DMS79 treated with DMSO at 0.1 percent for 48 hours (cell line): ENCODE measurements at regions not wholly inside any gene's neighbourhood (a gene's known extent, or its start where the extent isn't known, plus 50 kb on each side); places are given as distances from the start of the nearest gene placed in this dataset.

Experiments
- DNase-seq: peaks from one replicate; lab custom pipeline; 2025; lab: John Stamatoyannopoulos, UW

GRCh38 chr12:97093187-97093683 is 186.2 kb downstream of the NEDD1 start:
- no peak for DNase-seq

DNA sequence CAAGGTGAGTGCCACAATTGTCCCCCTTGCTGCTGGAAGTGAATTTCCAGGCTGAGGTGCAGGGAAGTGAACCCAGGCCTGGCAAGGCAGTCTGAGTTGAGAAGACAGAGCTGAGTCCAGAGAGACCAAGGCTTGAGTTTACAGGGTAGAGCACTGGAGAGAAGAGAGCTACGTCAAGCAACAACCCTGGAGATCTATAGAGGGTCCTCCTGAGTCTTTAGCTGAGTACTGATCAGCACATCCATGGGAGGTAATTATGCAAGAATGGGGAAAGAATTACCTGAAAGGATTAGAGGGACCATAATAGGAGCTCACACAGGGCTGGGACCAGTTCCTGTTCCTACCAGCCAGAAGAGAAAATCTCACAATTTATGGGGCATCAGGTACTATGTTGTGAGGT is 190.7 kb downstream of the NEDD1 start:
- no peak for DNase-seq

- no peak for DNase-seq
Observed at GRCh38 chr12:97109441-97109840, 202.4 kb downstream of the NEDD1 start.

DNA sequence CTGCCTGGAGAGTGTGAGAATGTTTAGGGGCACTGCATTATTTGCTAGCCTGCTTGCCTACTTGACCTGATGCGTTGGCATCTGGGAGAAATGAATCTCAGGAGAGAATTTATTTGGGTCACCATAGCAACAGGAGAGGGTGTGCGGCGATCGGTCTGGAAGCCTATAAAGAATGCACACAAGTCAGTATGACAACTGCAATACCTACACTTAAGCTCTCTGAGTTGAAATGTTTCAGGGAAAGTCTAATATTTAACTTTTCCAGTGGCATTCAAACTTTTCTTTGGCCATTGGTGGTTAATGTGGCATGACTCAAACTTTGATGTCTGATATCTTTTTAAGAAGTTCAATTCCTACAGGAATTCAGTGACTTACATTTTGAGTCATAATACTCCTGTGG is 205.1 kb downstream of the NEDD1 start:
- DNase-seq: no peak

- no peak for DNase-seq
Observed at GRCh38 chr12:97118796-97119375, 211.8 kb downstream of the NEDD1 start.

GRCh38 chr12:97127061-97127460 is 220.0 kb downstream of the NEDD1 start:
- no peak for DNase-seq

DNA sequence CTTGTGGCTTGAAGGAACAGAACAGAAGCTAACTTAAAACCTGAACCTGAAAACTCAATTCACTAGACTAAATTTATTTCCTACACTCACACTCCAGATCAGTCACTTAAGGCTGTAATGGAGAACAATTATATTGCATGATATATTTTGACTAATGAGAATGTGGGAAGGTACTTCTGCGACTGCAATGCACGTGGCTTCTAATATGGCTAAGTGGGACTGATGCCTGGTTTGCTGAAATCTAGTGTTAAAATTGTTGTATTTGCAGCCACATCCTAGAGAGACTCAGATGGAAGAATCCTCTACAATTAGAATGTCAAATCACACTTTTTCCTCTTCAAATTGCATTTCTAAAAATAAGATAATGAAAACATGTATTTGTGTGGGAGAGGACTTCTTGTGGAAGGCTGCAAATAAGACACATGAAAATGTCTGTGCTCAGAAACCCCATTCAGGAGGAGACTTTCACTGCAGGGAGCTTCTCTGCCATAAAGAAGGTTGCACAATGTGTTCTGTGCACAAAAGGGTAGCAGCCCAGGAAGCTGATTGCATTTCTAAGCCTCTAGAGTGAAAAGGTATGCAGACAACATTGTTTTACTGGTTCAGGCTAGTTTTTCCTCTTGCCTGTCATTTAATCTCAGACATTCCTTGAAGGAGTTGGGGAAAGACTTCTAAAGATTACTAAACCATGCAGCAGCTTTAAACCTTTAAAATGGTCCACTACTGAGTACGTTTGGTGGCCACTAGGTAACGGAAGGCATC is 224.3 kb downstream of the NEDD1 start:
- DNase-seq: no peak

DNA sequence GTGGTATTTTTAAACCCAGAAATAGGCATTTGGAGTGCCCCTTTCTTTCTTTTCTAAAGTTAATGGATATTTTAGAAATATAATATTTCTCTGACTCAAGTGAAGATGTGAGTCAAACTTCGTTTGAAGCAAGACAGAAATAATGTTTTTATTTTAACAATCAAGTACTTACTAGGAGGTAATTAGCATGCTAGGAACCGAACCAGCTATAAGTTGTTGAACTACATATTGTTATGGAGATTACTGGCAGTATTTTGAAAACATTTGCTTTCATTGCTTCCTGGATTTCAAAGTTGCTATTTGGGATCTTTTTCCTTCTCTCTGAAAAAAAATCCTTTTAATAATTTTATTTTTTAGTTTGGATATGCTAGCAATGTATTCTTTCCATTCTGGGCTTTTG is 225.2 kb downstream of the NEDD1 start:
- DNase-seq: no peak

DNA sequence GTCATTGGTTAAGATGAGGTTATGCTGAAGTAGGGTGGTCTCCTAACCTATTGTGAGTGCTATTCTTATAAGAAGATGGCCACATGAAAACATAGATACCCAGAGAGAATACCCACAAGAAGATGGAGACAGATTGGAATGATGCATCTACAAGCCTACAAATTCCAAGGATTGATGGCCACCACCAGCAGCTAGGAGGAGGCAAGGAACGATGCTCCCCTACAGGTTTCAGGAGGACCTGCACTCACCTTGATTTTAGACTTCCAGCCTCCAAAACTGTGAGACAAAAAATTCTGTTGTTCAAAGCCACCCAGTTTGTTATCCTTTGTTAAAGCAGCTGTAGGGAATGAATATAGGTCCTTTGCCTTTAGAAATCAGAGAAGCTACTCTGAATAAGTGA is 227.4 kb downstream of the NEDD1 start:
- DNase-seq: no peak

- no peak for DNase-seq
Observed at GRCh38 chr12:97140355-97140754, 233.3 kb downstream of the NEDD1 start.

DNA sequence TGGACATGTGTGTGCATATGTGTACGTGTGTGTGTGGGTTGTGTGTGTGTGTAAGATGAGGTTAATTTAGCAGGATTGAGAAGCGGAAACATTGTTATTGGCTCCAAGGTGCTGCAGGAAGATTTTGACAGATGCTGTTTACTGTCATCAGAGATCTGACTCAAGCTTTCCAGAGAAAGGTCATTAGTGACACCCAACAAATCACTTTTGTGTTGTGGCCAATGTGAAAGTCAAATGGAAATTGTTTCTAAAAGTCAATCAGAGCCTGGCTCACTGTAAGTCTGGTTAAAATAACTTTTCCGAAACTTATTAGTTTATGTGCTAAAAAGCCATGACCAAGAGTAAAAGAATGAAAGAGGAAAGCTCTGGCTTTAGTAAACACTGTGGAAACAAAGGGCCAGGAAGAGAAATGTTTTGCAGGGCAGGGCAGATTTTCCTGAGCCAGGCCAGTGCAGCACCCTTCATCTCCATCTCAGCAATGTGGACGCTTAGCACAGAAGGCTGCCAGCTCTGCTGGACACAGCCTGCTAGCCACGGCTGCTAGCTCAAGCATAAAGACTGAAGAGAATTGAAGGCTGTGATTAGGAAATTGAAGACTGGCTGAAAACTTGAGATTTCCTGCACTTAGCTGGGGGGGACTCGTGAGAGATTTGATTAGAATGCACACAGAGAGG is 235.8 kb downstream of the NEDD1 start:
- DNase-seq: no peak

GRCh38 chr12:97148941-97149559 is 242.0 kb downstream of the NEDD1 start:
- no peak for DNase-seq

DNA sequence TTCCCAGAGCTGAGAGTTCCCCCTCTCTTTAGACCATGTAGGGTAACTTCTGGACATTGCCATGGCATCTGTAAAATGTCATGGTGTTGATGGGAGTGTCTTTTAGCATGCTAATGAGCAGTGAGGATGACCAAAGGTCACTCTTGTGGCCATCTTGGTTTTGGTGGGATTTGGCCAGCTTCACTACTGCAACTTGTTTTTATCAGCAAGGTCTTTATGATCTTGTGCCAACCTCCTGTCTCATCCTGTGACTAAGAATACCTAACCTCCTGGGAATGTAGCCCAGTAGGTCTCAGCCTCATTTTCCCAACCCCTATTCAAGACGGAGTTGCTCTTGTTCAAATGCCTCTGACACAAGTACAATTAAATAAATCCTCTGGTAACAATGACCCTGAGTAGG is 244.4 kb downstream of the NEDD1 start:
- DNase-seq: no peak

GRCh38 chr12:97159377-97159776 is 252.3 kb downstream of the NEDD1 start:
- no peak for DNase-seq

GRCh38 chr12:97160277-97160676 is 253.2 kb downstream of the NEDD1 start:
- DNase-seq: no peak

DNA sequence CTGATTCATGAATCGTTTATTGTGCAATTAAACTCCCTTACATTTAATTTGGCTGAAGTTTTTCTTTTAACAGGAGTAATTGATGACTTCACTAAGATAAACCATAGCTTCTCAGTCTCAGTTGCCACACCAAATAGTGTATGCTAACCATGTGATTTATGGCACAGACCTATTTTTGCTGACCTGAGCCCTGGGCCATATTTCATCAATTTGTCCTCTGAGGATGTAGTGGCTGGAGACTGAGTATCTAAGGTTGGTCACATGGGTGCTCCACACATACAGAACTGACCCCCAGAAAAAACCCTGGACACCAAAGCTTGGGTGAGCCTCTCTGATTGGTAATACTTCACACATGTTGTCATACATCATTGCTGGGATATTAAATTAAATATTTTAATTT is 255.1 kb downstream of the NEDD1 start:
- DNase-seq: no peak

DNA sequence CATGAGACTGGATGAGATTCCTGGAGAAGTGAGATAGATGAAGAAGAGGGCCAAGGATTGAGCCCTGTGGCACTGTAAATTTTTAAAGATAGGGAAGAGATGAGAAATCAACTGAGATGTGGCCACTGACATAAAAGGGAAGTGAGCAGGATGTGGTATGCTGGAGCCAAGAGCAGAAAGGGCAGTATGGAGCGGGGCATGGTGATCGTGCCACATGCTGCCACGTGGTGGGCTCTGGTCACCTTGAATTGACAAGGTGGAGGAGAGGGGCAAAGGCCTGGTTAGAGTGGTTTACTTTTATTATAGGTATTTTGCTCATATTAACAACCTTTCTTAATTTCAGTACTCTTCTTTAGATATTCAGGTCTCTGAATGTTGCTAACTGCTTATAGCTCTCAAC is 257.9 kb downstream of the NEDD1 start:
- no peak for DNase-seq

- no peak for DNase-seq
Observed at GRCh38 chr12:97167598-97167997, 260.5 kb downstream of the NEDD1 start.

DNA sequence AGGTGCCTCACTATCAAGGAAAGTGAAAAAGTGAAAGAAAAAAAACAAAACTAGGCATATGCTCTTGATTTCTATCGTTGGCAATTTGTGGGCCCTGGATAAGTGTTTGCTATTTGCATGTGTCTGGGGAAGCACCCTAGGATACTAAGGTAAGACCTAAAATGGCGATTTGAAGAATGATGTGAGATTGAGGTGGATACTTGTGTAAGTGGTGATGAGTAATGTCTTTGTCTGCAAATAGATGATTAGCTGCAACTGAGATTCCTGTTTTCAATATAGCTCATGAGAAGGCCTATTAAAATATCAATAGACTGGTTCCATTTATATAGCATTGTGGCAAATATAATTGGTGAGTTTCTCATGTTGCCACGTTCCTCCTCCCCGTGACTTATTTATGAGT is 261.7 kb downstream of the NEDD1 start:
- no peak for DNase-seq

DNA sequence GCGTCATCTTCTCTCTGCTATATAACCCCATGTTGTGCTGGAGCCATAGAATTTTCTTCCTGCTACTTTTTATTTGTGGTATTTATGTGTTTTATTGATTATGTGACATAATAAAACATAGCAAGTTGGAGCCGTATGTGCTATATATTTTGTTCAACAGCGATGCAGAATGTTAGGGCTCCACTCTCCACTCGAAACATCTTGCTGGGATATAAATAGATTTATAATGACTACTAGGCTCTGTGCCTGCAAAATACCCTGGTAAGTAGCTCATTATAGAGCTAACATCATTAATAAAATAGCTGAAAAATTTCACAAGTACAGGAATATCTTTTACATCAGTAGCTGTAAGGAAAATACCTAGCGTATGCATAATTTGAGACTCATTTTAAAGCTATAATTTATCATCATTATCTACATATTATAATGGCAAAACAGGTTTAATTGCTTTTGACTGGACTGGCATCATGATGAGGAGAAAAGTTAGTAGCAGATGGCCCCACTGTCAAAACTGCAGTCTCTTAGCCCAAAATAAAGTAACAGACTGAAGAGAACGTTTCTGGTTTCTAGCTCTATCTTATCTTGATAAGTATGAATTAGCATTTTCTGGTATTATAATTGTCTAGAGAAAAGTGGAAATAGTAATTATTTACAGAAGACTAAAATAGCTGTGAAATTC is 263.0 kb downstream of the NEDD1 start:
- DNase-seq: no peak

- no peak for DNase-seq
Observed at GRCh38 chr12:97173688-97174410, 266.8 kb downstream of the NEDD1 start.

DNA sequence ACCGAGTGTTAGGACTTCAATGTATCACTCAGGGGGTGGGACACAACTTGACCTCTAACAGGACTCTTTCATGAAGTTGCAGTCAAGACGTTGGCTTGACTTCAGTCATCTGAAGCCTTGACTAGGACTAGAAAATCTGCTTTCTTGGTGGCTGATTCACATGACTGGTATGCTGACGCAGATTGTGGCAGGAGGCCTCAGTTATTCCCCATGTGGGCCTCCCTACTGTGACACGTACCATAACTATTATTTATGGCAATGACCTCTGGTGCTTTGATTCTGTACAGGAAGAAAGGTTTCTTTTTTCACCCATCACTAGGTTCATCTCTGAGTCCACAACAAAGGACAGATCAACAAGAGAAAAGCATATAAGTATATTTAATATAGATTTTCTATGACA is 270.4 kb downstream of the NEDD1 start:
- no peak for DNase-seq
